HK-2 (cell line): ENCODE measurements at regions not wholly inside any gene's neighbourhood (a gene's known extent, or its start where the extent isn't known, plus 50 kb on each side); places are given as distances from the start of the nearest gene placed in this dataset.
"Not testable (repeated sequence)": the region's sequence is repeated elsewhere in the genome, so short reads cannot be mapped to it uniquely, and the experiment has no call there.

Source experiments
- DNase-seq: peaks from one replicate; pipeline ENCODE4 v3.0.0-alpha.2; 2018; ENCODE audit not compliant: unreplicated experiment

GRCh38 chr2:205865056-205865455 lies 182.8 kb downstream of the NRP2 start:
- DNase-seq: no peak

- no peak for DNase-seq
Measured at GRCh38 chr2:205864491-205864890, 182.2 kb downstream of the NRP2 start.

GRCh38 chr2:205862761-205863160 lies 180.5 kb downstream of the NRP2 start:
- not testable (repeated sequence) for DNase-seq

GRCh38 chr2:205860885-205861284 lies 178.6 kb downstream of the NRP2 start:
- no peak for DNase-seq

- no peak for DNase-seq
Measured at GRCh38 chr2:205860181-205860580, 177.9 kb downstream of the NRP2 start.

- peak; percentile 50 for DNase-seq
Measured at GRCh38 chr2:205858881-205859441, 176.7 kb downstream of the NRP2 start.

GRCh38 chr2:205858275-205858674 lies 176.0 kb downstream of the NRP2 start:
- no peak for DNase-seq

GRCh38 chr2:205857520-205858237 lies 175.4 kb downstream of the NRP2 start:
- DNase-seq: no peak

- no peak for DNase-seq
Measured at GRCh38 chr2:205852457-205852856, 170.2 kb downstream of the NRP2 start.

GRCh38 chr2:205850611-205851010 lies 168.3 kb downstream of the NRP2 start:
- no peak for DNase-seq

- DNase-seq: no peak
Measured at GRCh38 chr2:205850132-205850531, 167.8 kb downstream of the NRP2 start.

- DNase-seq: no peak
Measured at GRCh38 chr2:205849136-205849535, 166.8 kb downstream of the NRP2 start.

- no peak for DNase-seq
Measured at GRCh38 chr2:205848601-205849000, 166.3 kb downstream of the NRP2 start.
